Gastrocnemius medialis (tissue), 4 donors: ENCODE measurements at regions not wholly inside any gene's neighbourhood (a gene's known extent, or its start where the extent isn't known, plus 50 kb on each side); places are given as distances from the start of the nearest gene placed in this dataset.

Experiments used
- ATAC-seq, 2 donors: fragments of 150-250 bp; one replicate each; pipeline ENCODE4 v1.9.1; 2016
- DNase-seq, 2 donors: peaks; one replicate each; pipeline ENCODE4 v3.0.0-alpha.2; 2019
- H3K27ac ChIP-seq, 4 donors: fragments of 200-600 bp; sonication (generic); 1 replicate in 1 of 4; 2 replicates in 3 of 4; pipeline ENCODE4 v1.5.1; 2016 to 2018; ENCODE audit warnings: mild to moderate bottlenecking in 2 of 4, moderate library complexity in 1 of 4
- H3K27me3 ChIP-seq, 3 donors: fragments of 200-600 bp; sonication (generic) in 2 of 3; 1 replicate in 1 of 3; 2 replicates in 2 of 3; pipeline versions ENCODE4 v1.5.1 to v1.6.0; 2016 to 2019; ENCODE audit warnings: mild to moderate bottlenecking in 1 of 3, moderate library complexity in 1 of 3
- H3K36me3 ChIP-seq, 2 donors: fragments of 200-600 bp; sonication (generic) in 1 of 2; one replicate each; pipeline ENCODE4 v1.5.1; 2017 to 2018
- H3K4me1 ChIP-seq, 2 donors: fragments of 200-600 bp; sonication (generic) in 1 of 2; one replicate each; pipeline ENCODE4 v1.5.1; 2016 to 2017; ENCODE audit warnings: mild to moderate bottlenecking in 2 of 2
- H3K4me3 ChIP-seq, 4 donors: fragments of 200-600 bp; sonication (generic) in 3 of 4; 1 replicate in 1 of 4; 2 replicates in 3 of 4; pipeline ENCODE4 v1.5.1; 2016 to 2019; ENCODE audit warnings: mild to moderate bottlenecking in 2 of 4
- H3K9me3 ChIP-seq, 3 donors: fragments of 200-600 bp; sonication (generic) in 2 of 3; 1 replicate in 1 of 3; 2 replicates in 2 of 3; pipeline ENCODE4 v1.5.1; 2016 to 2019
- POLR2A ChIP-seq, 2 donors: fragments of 450-650 bp; IDR thresholded peaks; one replicate each; pipeline ENCODE4 v1.6.1; 2017; ENCODE audit warnings: antibody characterized with exemption in 2 of 2, mild to moderate bottlenecking in 2 of 2, moderate library complexity in 2 of 2
- in situ Hi-C, 4 donors: fragments of 200-750 bp; cut with MboI; loops; one replicate each; pipeline versions ENCODE4 v1.15.0 to v1.8.0; 2017; ENCODE audit warnings: low sequenced_read_pairs in 4 of 4
- intact Hi-C: fragments of 100-400 bp; cut with DNase I; formaldehyde crosslinking; loops from one replicate; pipeline ENCODE4 v1.15.1; 2023; ENCODE audit warnings: low total_unique reads
- TF ChIP-seq, protein P1 (sequence below), 5 experiments: fragments of 450-650 bp in 3 of 5; fragments of 200-600 bp in 2 of 5; sonication (generic) in 2 of 5; IDR thresholded peaks in 4 of 5; conservative IDR thresholded peaks in 1 of 5; 1 replicate in 4 of 5; 2 replicates in 1 of 5; pipeline ENCODE4 v1.5.1; 2016 to 2019; ENCODE audit warnings: antibody characterized with exemption in 5 of 5, mild to moderate bottlenecking in 3 of 5, moderate library complexity in 3 of 5

DNA sequence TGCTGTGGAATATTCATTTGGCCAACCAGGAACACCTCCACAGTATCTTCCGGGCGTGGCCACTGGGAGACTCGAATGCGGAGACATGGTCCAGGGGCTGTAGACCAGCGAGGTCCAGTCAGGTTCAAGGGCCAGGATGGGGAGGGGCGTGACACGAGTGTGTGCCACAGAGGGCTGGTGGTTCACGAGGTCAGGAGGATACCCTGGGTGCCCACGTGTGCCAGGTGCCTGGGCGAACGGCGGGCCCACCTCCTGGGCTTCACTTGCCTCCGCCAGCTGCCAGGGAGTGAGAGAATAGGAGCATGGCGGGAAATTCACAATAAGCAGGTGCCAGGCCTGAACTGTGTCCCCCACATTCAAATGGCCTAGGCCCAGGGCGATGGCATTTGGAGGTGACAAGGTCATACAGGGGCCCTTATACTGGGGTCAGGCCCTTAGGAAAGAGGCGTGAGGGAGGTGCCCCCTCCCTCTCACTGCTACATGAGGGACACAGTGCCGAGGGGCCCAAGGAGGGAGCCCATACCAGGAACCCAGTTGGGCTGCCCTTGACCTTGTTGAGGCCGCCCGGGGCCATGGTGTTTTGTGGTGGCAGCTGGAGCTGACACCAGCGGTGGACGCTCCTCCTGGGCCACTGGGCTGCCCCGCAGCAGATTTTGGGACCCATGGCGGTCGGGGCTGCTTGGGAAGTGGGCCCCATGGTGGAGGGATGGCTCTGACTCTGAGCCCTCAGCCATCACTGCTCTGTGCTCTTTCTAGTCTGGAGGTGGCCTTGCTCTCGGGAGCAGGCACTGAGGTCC lies 1268.9 kb downstream of the BRD1 start:
- no peak overlapping the region for H3K27ac ChIP-seq
- intact Hi-C loops (loop anchor here (5.0 kb wide), 1 partner anchor 148 kb away; no protein-coding TSS in a partner anchor), in situ Hi-C loops (loop anchor here in 1 of 4 donors (25.0 kb wide), 1 partner anchor 97 kb away; no protein-coding TSS in a partner anchor)
- H3K36me3 ChIP-seq = no peaks in the 10 kb centered on the region
- H3K27me3 ChIP-seq = no peaks in the 10 kb centered on the region
- no peak for ATAC-seq
- H3K4me3 ChIP-seq = no peak overlapping the region
- TF ChIP-seq POLR2A (IDR thresholded peaks at IDR 0.05) = no peak
- TF ChIP-seq, protein P1, sequence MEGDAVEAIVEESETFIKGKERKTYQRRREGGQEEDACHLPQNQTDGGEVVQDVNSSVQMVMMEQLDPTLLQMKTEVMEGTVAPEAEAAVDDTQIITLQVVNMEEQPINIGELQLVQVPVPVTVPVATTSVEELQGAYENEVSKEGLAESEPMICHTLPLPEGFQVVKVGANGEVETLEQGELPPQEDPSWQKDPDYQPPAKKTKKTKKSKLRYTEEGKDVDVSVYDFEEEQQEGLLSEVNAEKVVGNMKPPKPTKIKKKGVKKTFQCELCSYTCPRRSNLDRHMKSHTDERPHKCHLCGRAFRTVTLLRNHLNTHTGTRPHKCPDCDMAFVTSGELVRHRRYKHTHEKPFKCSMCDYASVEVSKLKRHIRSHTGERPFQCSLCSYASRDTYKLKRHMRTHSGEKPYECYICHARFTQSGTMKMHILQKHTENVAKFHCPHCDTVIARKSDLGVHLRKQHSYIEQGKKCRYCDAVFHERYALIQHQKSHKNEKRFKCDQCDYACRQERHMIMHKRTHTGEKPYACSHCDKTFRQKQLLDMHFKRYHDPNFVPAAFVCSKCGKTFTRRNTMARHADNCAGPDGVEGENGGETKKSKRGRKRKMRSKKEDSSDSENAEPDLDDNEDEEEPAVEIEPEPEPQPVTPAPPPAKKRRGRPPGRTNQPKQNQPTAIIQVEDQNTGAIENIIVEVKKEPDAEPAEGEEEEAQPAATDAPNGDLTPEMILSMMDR (IDR thresholded peaks at IDR 0.05 in 4 of 5, conservative IDR thresholded peaks at IDR 0.05 in 1 of 5) = no peak
- DNase-seq = no peak
- H3K4me1 ChIP-seq = no peaks in the 10 kb centered on the region
- no peaks in the 10 kb centered on the region for H3K9me3 ChIP-seq

DNA sequence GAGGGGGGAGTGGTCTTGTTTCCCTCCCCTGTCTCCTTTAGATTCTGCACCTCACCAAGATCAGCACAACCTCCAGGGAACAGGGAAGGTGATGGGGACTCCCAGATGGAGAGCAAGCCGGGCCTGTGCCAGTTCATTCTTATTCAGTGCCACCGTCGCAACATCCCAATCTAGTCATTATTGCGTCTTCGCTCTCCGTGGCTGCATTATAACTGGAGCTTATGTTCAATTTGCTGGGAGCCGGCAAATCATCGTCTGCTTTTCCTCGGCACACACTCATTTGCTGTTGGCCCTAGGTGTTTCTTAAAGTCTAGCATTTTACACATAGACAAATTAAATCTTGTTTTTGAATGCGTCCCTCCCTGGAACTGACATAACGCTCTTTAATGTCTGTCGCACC lies 1269.7 kb downstream of the BRD1 start:
- DNase-seq (no peak), ATAC-seq (no peak)
- Histone ChIP-seq H3K4me3 (no peak overlapping the region), H3K27ac (no peak overlapping the region), H3K4me1 (no peaks in the 10 kb centered on the region), H3K36me3 (no peaks in the 10 kb centered on the region), H3K27me3 (no peaks in the 10 kb centered on the region), H3K9me3 (no peaks in the 10 kb centered on the region)
- TF ChIP-seq POLR2A (IDR thresholded peaks at IDR 0.05) = no peak
- TF ChIP-seq, protein P1 (IDR thresholded peaks at IDR 0.05 in 4 of 5, conservative IDR thresholded peaks at IDR 0.05 in 1 of 5) = no peak
- intact Hi-C loops (loop anchor here (5.0 kb wide), 1 partner anchor 149 kb away; no protein-coding TSS in a partner anchor), in situ Hi-C loops (loop anchor here in 1 of 4 donors (25.0 kb wide), 1 partner anchor 96 kb away; no protein-coding TSS in a partner anchor)

DNA sequence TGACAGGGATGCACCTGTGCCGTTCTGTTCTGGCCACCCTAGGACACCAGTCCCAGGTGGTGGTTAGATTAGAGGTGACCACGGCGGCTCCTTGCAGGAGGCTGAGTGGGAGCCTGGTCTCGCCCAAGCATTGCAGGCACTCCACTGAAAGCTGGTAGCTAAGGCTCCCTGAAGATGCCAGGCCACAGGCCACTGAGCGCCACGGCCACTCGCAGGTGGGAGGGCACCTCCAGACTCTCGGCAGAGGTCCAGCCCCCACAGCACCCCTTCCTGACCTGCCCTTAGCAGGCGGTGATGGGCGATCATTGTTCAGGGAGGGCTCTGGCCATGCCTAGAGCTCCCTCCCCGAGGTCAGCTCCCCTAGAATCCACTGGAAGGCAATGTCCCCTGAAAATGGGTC lies 1270.2 kb downstream of the BRD1 start:
- no peak overlapping the region for H3K4me3 ChIP-seq
- H3K4me1 ChIP-seq = no peaks in the 10 kb centered on the region
- H3K9me3 ChIP-seq = no peaks in the 10 kb centered on the region
- in situ Hi-C loops = loop anchor here in 1 of 4 donors (25.0 kb wide), 1 partner anchor 95 kb away; no protein-coding TSS in a partner anchor
- TF ChIP-seq POLR2A (IDR thresholded peaks at IDR 0.05) = no peak
- TF ChIP-seq, protein P1 (IDR thresholded peaks at IDR 0.05 in 4 of 5, conservative IDR thresholded peaks at IDR 0.05 in 1 of 5) = no peak
- ATAC-seq = no peak
- no peak for DNase-seq
- H3K27me3 ChIP-seq = no peaks in the 10 kb centered on the region
- intact Hi-C loops = loop anchor here (5.0 kb wide), 1 partner anchor 150 kb away; no protein-coding TSS in a partner anchor
- no peak overlapping the region for H3K27ac ChIP-seq
- H3K36me3 ChIP-seq = no peaks in the 10 kb centered on the region

DNA sequence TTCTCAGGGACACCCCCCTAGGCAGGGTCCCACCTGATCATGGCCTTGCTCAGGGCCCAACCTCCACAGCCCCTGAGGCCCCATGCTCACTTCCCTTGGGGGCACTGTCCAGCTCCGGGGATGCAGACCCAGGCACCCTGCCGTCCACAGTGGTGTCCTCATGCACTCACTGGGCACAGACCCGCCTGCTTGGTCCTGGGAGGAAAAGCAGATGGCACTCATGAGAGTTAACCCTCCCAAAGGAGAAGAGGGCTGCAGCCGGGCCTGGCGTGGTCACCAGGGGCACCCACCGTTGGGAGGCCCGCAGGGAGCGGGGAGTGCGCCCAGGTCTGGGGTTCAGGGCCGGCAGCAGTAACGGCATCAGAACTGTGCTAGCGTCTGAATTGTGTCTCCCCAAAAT lies 1270.9 kb downstream of the BRD1 start:
- no peak for ATAC-seq
- in situ Hi-C loops = loop anchor here in 1 of 4 donors (25.0 kb wide), 1 partner anchor 94 kb away; no protein-coding TSS in a partner anchor
- Histone ChIP-seq H3K9me3 (no peaks in the 10 kb centered on the region), H3K27ac (no peak overlapping the region), H3K27me3 (no peaks in the 10 kb centered on the region), H3K4me1 (no peaks in the 10 kb centered on the region), H3K36me3 (no peaks in the 10 kb centered on the region), H3K4me3 (no peak overlapping the region)
- TF ChIP-seq POLR2A (IDR thresholded peaks at IDR 0.05) = no peak
- TF ChIP-seq, protein P1 (IDR thresholded peaks at IDR 0.05 in 4 of 5, conservative IDR thresholded peaks at IDR 0.05 in 1 of 5) = no peak
- no peak for DNase-seq
- intact Hi-C loops = loop anchor here (5.0 kb wide), 1 partner anchor 151 kb away; no protein-coding TSS in a partner anchor
